Upper lobe of left lung (tissue), 6 donors: ENCODE measurements at regions not wholly inside any gene's neighbourhood (a gene's known extent, or its start where the extent isn't known, plus 50 kb on each side); places are given as distances from the start of the nearest gene placed in this dataset.

ENCODE experiments used
- ATAC-seq, 2 donors: fragments of 200-7000 bp; cut with Tn5 transposase; one replicate each; pipeline ENCODE4 v1.9.1; 2022; ENCODE audit warnings: mild to moderate bottlenecking in 2 of 2, moderate library complexity in 2 of 2; ENCODE audit not compliant: low FRiP score in 2 of 2
- DNase-seq, 2 donors: peaks; one replicate each; pipeline ENCODE4 v3.0.0-alpha.2; 2019 to 2020
- H3K27ac ChIP-seq, 4 donors: fragments of 200-600 bp; sonication (generic); one replicate each; pipeline ENCODE4 v1.5.1; 2016 to 2019
- H3K27me3 ChIP-seq, 4 donors: fragments of 200-600 bp; sonication (generic); one replicate each; pipeline ENCODE4 v1.5.1; 2017 to 2019
- H3K36me3 ChIP-seq, 4 donors: fragments of 200-600 bp; sonication (generic); one replicate each; pipeline ENCODE4 v1.5.1; 2016 to 2019
- H3K4me1 ChIP-seq, 4 donors: fragments of 200-600 bp; sonication (generic); one replicate each; pipeline ENCODE4 v1.5.1; 2018 to 2019
- H3K4me3 ChIP-seq, 4 donors: fragments of 200-600 bp; sonication (generic); one replicate each; pipeline ENCODE4 v1.5.1; 2017 to 2019; ENCODE audit warnings: mild to moderate bottlenecking in 2 of 4, moderate library complexity in 1 of 4
- H3K9me3 ChIP-seq, 4 donors: fragments of 200-600 bp; sonication (generic); one replicate each; pipeline ENCODE4 v1.5.1; 2018 to 2019
- EP300 ChIP-seq, 4 donors: sonication (generic); formaldehyde crosslinking; IDR thresholded peaks; one replicate each; pipeline ENCODE4 v1.5.1; 2017; ENCODE audit warnings: antibody characterized with exemption in 4 of 4, control low read depth in 2 of 4
- POLR2A ChIP-seq, 4 donors: fragments of 450-650 bp; IDR thresholded peaks; one replicate each; pipeline ENCODE4 v1.5.1; 2016 to 2017; ENCODE audit warnings: antibody characterized with exemption in 4 of 4, mild to moderate bottlenecking in 2 of 4
- POLR2AphosphoS5 ChIP-seq, 2 donors: sonication (generic); formaldehyde crosslinking; IDR thresholded peaks; one replicate each; pipeline ENCODE4 v1.5.1; 2017; ENCODE audit warnings: antibody characterized with exemption in 2 of 2
- WGBS, 2 donors: methylation state at CpG; one replicate each; pipeline ENCODE4 v1.1.5; 2017 to 2018; 5-methylcytosine and 5-hydroxymethylcytosine counted together
- TF ChIP-seq, protein P1 (sequence below), 6 experiments: fragments of 450-650 bp in 4 of 6; fragments of 200-600 bp in 2 of 6; sonication (generic) in 2 of 6; IDR thresholded peaks; one replicate each; pipeline ENCODE4 v1.5.1; 2016 to 2019; ENCODE audit warnings: antibody characterized with exemption in 6 of 6
- donor health status: DM: no; HTN: no; CAD: no; lungs with moderate emphysema.
- donor health status: DM: no; HTN: yes; CAD: no; lungs with severe emphysema.

DNA sequence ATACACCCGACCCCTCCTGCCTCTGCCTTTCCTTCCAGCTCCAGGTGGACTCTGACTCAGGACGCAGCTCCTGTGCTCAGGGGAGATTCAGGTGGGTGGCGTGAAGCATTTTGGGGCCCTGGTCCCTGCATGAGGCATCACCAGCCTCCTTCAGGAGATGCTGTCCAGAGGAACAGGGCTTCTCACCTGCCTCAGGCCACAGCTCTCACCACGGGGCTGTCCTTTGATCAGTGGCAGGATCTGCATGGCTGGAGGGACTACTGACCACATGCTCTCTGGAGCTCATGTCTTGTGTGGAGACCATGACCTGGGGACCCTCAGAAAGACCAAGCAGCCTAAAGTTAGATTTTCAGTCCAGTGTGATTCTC, 58.8 kb downstream of the GGTLC2 start:
- H3K4me3 ChIP-seq: no peak overlapping the region
- 83 to 88% methylated on average over 3 to 4 of the region's 4 CpGs for WGBS, 2 donors
- H3K27me3 ChIP-seq: no peaks in the 10 kb centered on the region
- ATAC-seq (no peak), DNase-seq (peak in 1 of 2 donors; percentile 13)
- no peaks in the 10 kb centered on the region for H3K9me3 ChIP-seq
- H3K4me1 ChIP-seq: no peaks in the 10 kb centered on the region
- no peak overlapping the region for H3K27ac ChIP-seq
- TF ChIP-seq, protein P1, sequence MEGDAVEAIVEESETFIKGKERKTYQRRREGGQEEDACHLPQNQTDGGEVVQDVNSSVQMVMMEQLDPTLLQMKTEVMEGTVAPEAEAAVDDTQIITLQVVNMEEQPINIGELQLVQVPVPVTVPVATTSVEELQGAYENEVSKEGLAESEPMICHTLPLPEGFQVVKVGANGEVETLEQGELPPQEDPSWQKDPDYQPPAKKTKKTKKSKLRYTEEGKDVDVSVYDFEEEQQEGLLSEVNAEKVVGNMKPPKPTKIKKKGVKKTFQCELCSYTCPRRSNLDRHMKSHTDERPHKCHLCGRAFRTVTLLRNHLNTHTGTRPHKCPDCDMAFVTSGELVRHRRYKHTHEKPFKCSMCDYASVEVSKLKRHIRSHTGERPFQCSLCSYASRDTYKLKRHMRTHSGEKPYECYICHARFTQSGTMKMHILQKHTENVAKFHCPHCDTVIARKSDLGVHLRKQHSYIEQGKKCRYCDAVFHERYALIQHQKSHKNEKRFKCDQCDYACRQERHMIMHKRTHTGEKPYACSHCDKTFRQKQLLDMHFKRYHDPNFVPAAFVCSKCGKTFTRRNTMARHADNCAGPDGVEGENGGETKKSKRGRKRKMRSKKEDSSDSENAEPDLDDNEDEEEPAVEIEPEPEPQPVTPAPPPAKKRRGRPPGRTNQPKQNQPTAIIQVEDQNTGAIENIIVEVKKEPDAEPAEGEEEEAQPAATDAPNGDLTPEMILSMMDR (IDR thresholded peaks at IDR 0.05): no peak
- no peak for TF ChIP-seq POLR2A (IDR thresholded peaks at IDR 0.05)
- no peak for TF ChIP-seq POLR2AphosphoS5 (IDR thresholded peaks at IDR 0.05)
- no peak for TF ChIP-seq EP300 (IDR thresholded peaks at IDR 0.05)
- H3K36me3 ChIP-seq: no peaks in the 10 kb centered on the region

GRCh38 chr22:22703715-22704114, 59.3 kb downstream of the GGTLC2 start:
- no peaks in the 10 kb centered on the region for H3K27me3 ChIP-seq
- TF ChIP-seq POLR2AphosphoS5 (IDR thresholded peaks at IDR 0.05) (no peak), POLR2A (IDR thresholded peaks at IDR 0.05) (no peak), EP300 (IDR thresholded peaks at IDR 0.05) (no peak)
- TF ChIP-seq, protein P1 (IDR thresholded peaks at IDR 0.05): no peak
- ATAC-seq: no peak
- H3K36me3 ChIP-seq: no peaks in the 10 kb centered on the region
- H3K27ac ChIP-seq: no peak overlapping the region
- no peaks in the 10 kb centered on the region for H3K4me1 ChIP-seq
- no peak overlapping the region for H3K4me3 ChIP-seq
- DNase-seq: no peak
- no peaks in the 10 kb centered on the region for H3K9me3 ChIP-seq
- 85 to 88% methylated on average over 5 of the region's 5 CpGs for WGBS, 2 donors

DNA sequence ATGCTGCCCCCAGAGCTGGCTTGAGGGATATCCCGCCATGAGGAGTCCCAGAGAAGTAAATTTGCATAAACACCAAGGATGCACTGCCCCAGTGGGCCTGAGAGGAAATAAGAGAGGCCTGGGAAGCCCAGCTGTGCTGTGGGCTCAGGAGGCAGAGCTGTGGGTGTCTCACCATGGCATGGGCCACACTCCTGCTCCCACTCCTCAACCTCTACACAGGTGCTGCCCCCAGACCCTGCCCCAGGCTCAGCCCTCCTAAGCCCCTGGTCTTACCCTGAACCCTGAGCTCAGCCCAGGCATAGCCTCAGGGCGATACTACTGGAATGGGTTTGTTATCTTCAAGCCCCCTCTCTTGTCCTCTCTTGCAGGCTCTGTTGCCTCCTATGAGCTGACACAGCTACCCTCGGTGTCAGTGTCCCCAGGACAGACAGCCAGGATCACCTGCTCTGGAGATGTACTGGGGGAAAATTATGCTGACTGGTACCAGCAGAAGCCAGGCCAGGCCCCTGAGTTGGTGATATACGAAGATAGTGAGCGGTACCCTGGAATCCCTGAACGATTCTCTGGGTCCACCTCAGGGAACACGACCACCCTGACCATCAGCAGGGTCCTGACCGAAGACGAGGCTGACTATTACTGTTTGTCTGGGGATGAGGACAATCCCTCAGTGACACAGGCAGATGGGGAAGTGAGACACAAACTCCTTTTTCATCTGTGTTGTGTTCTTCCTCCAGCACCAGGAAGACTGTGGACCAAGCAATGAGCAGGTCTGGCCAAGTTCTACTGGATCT, 59.9 kb downstream of the GGTLC2 start:
- no peak overlapping the region for H3K27ac ChIP-seq
- H3K4me3 ChIP-seq: no peak overlapping the region
- H3K9me3 ChIP-seq: no peaks in the 10 kb centered on the region
- H3K36me3 ChIP-seq: no peaks in the 10 kb centered on the region
- no peaks in the 10 kb centered on the region for H3K4me1 ChIP-seq
- 86 to 90% methylated on average over 8 to 9 of the region's 9 CpGs for WGBS, 2 donors
- ATAC-seq (no peak), DNase-seq (no peak)
- H3K27me3 ChIP-seq: no peaks in the 10 kb centered on the region
- TF ChIP-seq, protein P1 (IDR thresholded peaks at IDR 0.05): no peak
- TF ChIP-seq POLR2A (IDR thresholded peaks at IDR 0.05): no peak
- no peak for TF ChIP-seq EP300 (IDR thresholded peaks at IDR 0.05)
- no peak for TF ChIP-seq POLR2AphosphoS5 (IDR thresholded peaks at IDR 0.05)

- no peaks in the 10 kb centered on the region for H3K9me3 ChIP-seq
- DNase-seq (no peak), ATAC-seq (no peak)
- H3K27me3 ChIP-seq: no peaks in the 10 kb centered on the region
- H3K4me3 ChIP-seq: no peak overlapping the region
- no peak for TF ChIP-seq EP300 (IDR thresholded peaks at IDR 0.05)
- no peak for TF ChIP-seq POLR2AphosphoS5 (IDR thresholded peaks at IDR 0.05)
- TF ChIP-seq, protein P1 (IDR thresholded peaks at IDR 0.05): no peak
- TF ChIP-seq POLR2A (IDR thresholded peaks at IDR 0.05): no peak
- peaks cover 0 to 2% (median 0%) of the 10 kb centered on the region in 4 donors for H3K4me1 ChIP-seq
- 85 to 86% methylated on average over 4 to 5 of the region's 5 CpGs for WGBS, 2 donors
- no peak overlapping the region for H3K27ac ChIP-seq
- H3K36me3 ChIP-seq: no peaks in the 10 kb centered on the region
These were observed 61.1 kb downstream of the GGTLC2 start for GRCh38 chr22:22705328-22706100.
